Sigmoid colon (tissue), 6 donors: ENCODE measurements at regions not wholly inside any gene's neighbourhood (a gene's known extent, or its start where the extent isn't known, plus 50 kb on each side); places are given as distances from the start of the nearest gene placed in this dataset.

ENCODE experiments used
- DNase-seq: peaks from one replicate; pipeline ENCODE4 v3.0.0-alpha.2; 2019
- H3K27ac ChIP-seq, 4 donors: fragments of 200-600 bp; sonication (generic); one replicate each; pipeline ENCODE4 v1.5.1; 2016 to 2019; ENCODE audit warnings: mild to moderate bottlenecking in 1 of 4
- H3K27me3 ChIP-seq, 3 donors: fragments of 200-600 bp; sonication (generic); one replicate each; pipeline ENCODE4 v1.5.1; 2019; ENCODE audit warnings: mild to moderate bottlenecking in 1 of 3
- H3K36me3 ChIP-seq, 4 donors: fragments of 200-600 bp; sonication (generic); one replicate each; pipeline ENCODE4 v1.5.1; 2016 to 2019
- H3K4me1 ChIP-seq, 4 donors: fragments of 200-600 bp; sonication (generic); one replicate each; pipeline ENCODE4 v1.5.1; 2017 to 2019
- H3K4me3 ChIP-seq, 4 donors: fragments of 200-600 bp; sonication (generic); one replicate each; pipeline ENCODE4 v1.5.1; 2017 to 2019; ENCODE audit warnings: mild to moderate bottlenecking in 2 of 4, moderate library complexity in 1 of 4
- H3K9me3 ChIP-seq, 4 donors: fragments of 200-600 bp in 3 of 4; sonication (generic) in 3 of 4; one replicate each; pipeline versions ENCODE4 v1.5.1 to v1.6.1; 2013 to 2019
- CTCF ChIP-seq, 4 experiments: fragments of 450-650 bp in 3 of 4; fragments of 200-600 bp in 1 of 4; IDR thresholded peaks; one replicate each; pipeline ENCODE4 v1.5.1; 2016 to 2019; ENCODE audit warnings: antibody characterized with exemption in 4 of 4, mild to moderate bottlenecking in 3 of 4, moderate library complexity in 2 of 4
- EP300 ChIP-seq, 4 donors: sonication (generic); formaldehyde crosslinking; IDR thresholded peaks; one replicate each; pipeline ENCODE4 v1.6.1; 2017; ENCODE audit warnings: antibody characterized with exemption in 4 of 4
- POLR2A ChIP-seq, 2 donors: fragments of 450-650 bp; IDR thresholded peaks; one replicate each; pipeline ENCODE4 v1.6.1; 2016; ENCODE audit warnings: antibody characterized with exemption in 2 of 2, mild to moderate bottlenecking in 2 of 2, moderate library complexity in 2 of 2
- POLR2AphosphoS5 ChIP-seq, 4 donors: sonication (generic); formaldehyde crosslinking; IDR thresholded peaks; one replicate each; pipeline ENCODE4 v1.6.1; 2017; ENCODE audit warnings: antibody characterized with exemption in 4 of 4
- WGBS, 2 donors: extraction: QIAGEN DNeasy Blood & Tissue Kit; methylation state at CpG; one replicate each; pipeline ENCODE4 v1.1.7; 2013; 5-methylcytosine and 5-hydroxymethylcytosine counted together
- intact Hi-C: fragments of 100-400 bp; cut with DNase I; formaldehyde crosslinking; loops from one replicate; pipeline ENCODE4 v1.15.1; 2023
- donor health status: healthy with polysubstance abuse.
- donor health status: healthy.

- no peak for DNase-seq
- TF ChIP-seq EP300 (IDR thresholded peaks at IDR 0.05) (no peak), CTCF (IDR thresholded peaks at IDR 0.05) (no peak), POLR2A (IDR thresholded peaks at IDR 0.05) (no peak), POLR2AphosphoS5 (IDR thresholded peaks at IDR 0.05) (no peak)
- Histone ChIP-seq H3K9me3 (no peaks in the 10 kb centered on the region), H3K27me3 (peaks cover 0 to 5% (median 0%) of the 10 kb centered on the region in 3 donors), H3K4me3 (no peak overlapping the region), H3K4me1 (no peaks in the 10 kb centered on the region), H3K27ac (no peak overlapping the region), H3K36me3 (no peaks in the 10 kb centered on the region)
- 48 to 84% methylated on average over 17 of the region's 17 CpGs for WGBS, 2 donors
- intact Hi-C loops, result no loop called here
These were observed 196.5 kb upstream of the ATP11B start for GRCh38 chr3:182596676-182597410.

- no peak overlapping the region for H3K4me3 ChIP-seq
- intact Hi-C loops, result no loop called here
- H3K4me1 ChIP-seq, result no peaks in the 10 kb centered on the region
- 65 to 83% methylated on average over 3 of the region's 3 CpGs for WGBS, 2 donors
- no peak for TF ChIP-seq POLR2AphosphoS5 (IDR thresholded peaks at IDR 0.05)
- no peak for TF ChIP-seq EP300 (IDR thresholded peaks at IDR 0.05)
- no peak for TF ChIP-seq POLR2A (IDR thresholded peaks at IDR 0.05)
- TF ChIP-seq CTCF (IDR thresholded peaks at IDR 0.05), result no peak
- no peak for DNase-seq
- no peaks in the 10 kb centered on the region for H3K36me3 ChIP-seq
- no peaks in the 10 kb centered on the region for H3K9me3 ChIP-seq
- peaks cover 0 to 5% (median 0%) of the 10 kb centered on the region in 3 donors for H3K27me3 ChIP-seq
- H3K27ac ChIP-seq, result no peak overlapping the region
These were observed 195.7 kb upstream of the ATP11B start for GRCh38 chr3:182597621-182598041.

GRCh38 chr3:182601597-182601996 lies 191.7 kb upstream of the ATP11B start:
- intact Hi-C loops, result no loop called here
- TF ChIP-seq EP300 (IDR thresholded peaks at IDR 0.05), result no peak
- no peak for TF ChIP-seq POLR2AphosphoS5 (IDR thresholded peaks at IDR 0.05)
- no peak for TF ChIP-seq CTCF (IDR thresholded peaks at IDR 0.05)
- TF ChIP-seq POLR2A (IDR thresholded peaks at IDR 0.05), result no peak
- no peak for DNase-seq
- no peak overlapping the region for H3K27ac ChIP-seq
- H3K4me1 ChIP-seq, result no peaks in the 10 kb centered on the region
- WGBS, 2 donors, result 75 to 79% methylated on average over 2 of the region's 2 CpGs
- no peaks in the 10 kb centered on the region for H3K36me3 ChIP-seq
- H3K9me3 ChIP-seq, result no peaks in the 10 kb centered on the region
- H3K27me3 ChIP-seq, result no peaks in the 10 kb centered on the region
- no peak overlapping the region for H3K4me3 ChIP-seq

- H3K36me3 ChIP-seq, result no peaks in the 10 kb centered on the region
- H3K4me1 ChIP-seq, result no peaks in the 10 kb centered on the region
- H3K9me3 ChIP-seq, result no peaks in the 10 kb centered on the region
- no peak for TF ChIP-seq POLR2AphosphoS5 (IDR thresholded peaks at IDR 0.05)
- TF ChIP-seq POLR2A (IDR thresholded peaks at IDR 0.05), result no peak
- no peak for TF ChIP-seq CTCF (IDR thresholded peaks at IDR 0.05)
- no peaks in the 10 kb centered on the region for H3K27me3 ChIP-seq
- H3K27ac ChIP-seq, result no peak overlapping the region
- H3K4me3 ChIP-seq, result no peak overlapping the region
- intact Hi-C loops, result no loop called here
- DNase-seq, result no peak
These were observed 189.8 kb upstream of the ATP11B start for GRCh38 chr3:182603501-182603900.
